NCI-H1417 (cell line): ENCODE measurements at regions not wholly inside any gene's neighbourhood (a gene's known extent, or its start where the extent isn't known, plus 50 kb on each side); places are given as distances from the start of the nearest gene placed in this dataset.
"Not testable (repeated sequence)": the region's sequence is repeated elsewhere in the genome, so short reads cannot be mapped to it uniquely, and the experiment has no call there.

Experiments
- DNase-seq, 3 experiments: peaks; one replicate each; lab custom pipeline; 2025; lab: John Stamatoyannopoulos, UW

GRCh38 chr22:15835729-15836128, 145.9 kb downstream of the POTEH start:
- DNase-seq, result not testable (repeated sequence)

GRCh38 chr22:15849772-15850171, 159.9 kb downstream of the POTEH start:
- not testable (repeated sequence) for DNase-seq

GRCh38 chr22:15853716-15854373, 164.0 kb downstream of the POTEH start:
- DNase-seq, result not testable (repeated sequence)

GRCh38 chr22:15854421-15854820, 164.6 kb downstream of the POTEH start:
- not testable (repeated sequence) for DNase-seq

GRCh38 chr22:15854978-15855377, 165.2 kb downstream of the POTEH start:
- not testable (repeated sequence) for DNase-seq

- DNase-seq, result not testable (repeated sequence)
Observed at GRCh38 chr22:15880926-15881325, 191.1 kb downstream of the POTEH start.

- DNase-seq, result not testable (repeated sequence)
Observed at GRCh38 chr22:15904326-15904725, 214.5 kb downstream of the POTEH start.

- DNase-seq, result not testable (repeated sequence)
Observed at GRCh38 chr22:15911704-15912103, 221.9 kb downstream of the POTEH start.

GRCh38 chr22:15919120-15919519, 229.3 kb downstream of the POTEH start:
- not testable (repeated sequence) for DNase-seq

- not testable (repeated sequence) for DNase-seq
Observed at GRCh38 chr22:15920941-15921340, 231.1 kb downstream of the POTEH start.

GRCh38 chr22:15922132-15922531, 232.3 kb downstream of the POTEH start:
- not testable (repeated sequence) for DNase-seq

GRCh38 chr22:15922666-15923065, 232.8 kb downstream of the POTEH start:
- not testable (repeated sequence) for DNase-seq

GRCh38 chr22:15924820-15925219, 235.0 kb downstream of the POTEH start:
- not testable (repeated sequence) for DNase-seq

GRCh38 chr22:15927172-15927571, 237.3 kb downstream of the POTEH start:
- not testable (repeated sequence) for DNase-seq
